MCF 10A (cell line): ENCODE measurements at regions not wholly inside any gene's neighbourhood (a gene's known extent, or its start where the extent isn't known, plus 50 kb on each side); places are given as distances from the start of the nearest gene placed in this dataset.

Source experiments
- BruUV-seq: library from RNA; stranded (reverse); fragments of 400-500 nt; replicated peaks from 2 replicates; lab custom pipeline; 2021; lab: Mats Ljungman, UMichigan
- CTCF ChIA-PET: fragments of 300-600 bp; sonication (Branson Sonifier 250); formaldehyde crosslinking; extraction: SDS; loops from one replicate; lab custom pipeline; 2021; ENCODE audit warnings: antibody characterized with exemption, inconsistent platforms; lab: Yijun Ruan, JAX
- POLR2A ChIA-PET: fragments of 300-600, 350-650 bp; sonication (Branson Sonifier 250); formaldehyde crosslinking; extraction: SDS; loops from one replicate; lab custom pipeline; 2020; ENCODE audit warnings: antibody characterized with exemption, inconsistent platforms; lab: Yijun Ruan, JAX
- DNase-seq: peaks from one replicate; pipeline ENCODE4 v3.0.0-alpha.2; 2018; ENCODE audit not compliant: unreplicated experiment
- H3K27ac Mint-ChIP-seq: one replicate; pipeline ENCODE4 v1.8.0; 2022; ENCODE audit warnings: mild to moderate bottlenecking, low read depth, mixed read lengths; ENCODE audit not compliant: unreplicated experiment
- H3K27me3 Mint-ChIP-seq: one replicate; pipeline ENCODE4 v1.8.0; 2022; ENCODE audit warnings: mixed read lengths; ENCODE audit not compliant: insufficient read depth, unreplicated experiment
- H3K36me3 Mint-ChIP-seq: one replicate; pipeline ENCODE4 v1.8.0; 2022; ENCODE audit warnings: mild to moderate bottlenecking, moderate library complexity, mixed read lengths; ENCODE audit not compliant: insufficient read depth, unreplicated experiment
- H3K4me1 Mint-ChIP-seq: one replicate; pipeline ENCODE4 v1.8.0; 2022; ENCODE audit warnings: mixed read lengths; ENCODE audit not compliant: insufficient read depth, unreplicated experiment
- H3K4me3 Mint-ChIP-seq: one replicate; pipeline ENCODE4 v1.8.0; 2022; ENCODE audit warnings: mild to moderate bottlenecking, moderate library complexity, mixed read lengths; ENCODE audit not compliant: unreplicated experiment
- H3K9me3 Mint-ChIP-seq: one replicate; pipeline ENCODE4 v1.8.0; 2022; ENCODE audit warnings: mixed read lengths; ENCODE audit not compliant: unreplicated experiment
- CTCF ChIP-seq: fragments of 200-600 bp; IDR thresholded peaks from one replicate; pipeline ENCODE4 v1.8.0; 2022; ENCODE audit warnings: antibody characterized with exemption, mild to moderate bottlenecking; ENCODE audit not compliant: unreplicated experiment
- intact Hi-C: fragments of 100-400 bp; cut with micrococcal nuclease; formaldehyde crosslinking; loops from 2 replicates; pipeline ENCODE4 v1.14.1; 2022

GRCh38 chr6:33967966-33968724 lies 164.3 kb upstream of the MLN start:
- Mint-ChIP-seq H3K4me3 (no peak overlapping the region), H3K4me1 (no peaks in the 10 kb centered on the region), H3K36me3 (no peaks in the 10 kb centered on the region), H3K9me3 (peaks cover 7% of the 10 kb centered on the region), H3K27ac (no peak overlapping the region), H3K27me3 (peaks cover 51% of the 10 kb centered on the region)
- no TSS peak for BruUV-seq
- DNase-seq, result peak; percentile 24
- CTCF ChIA-PET, result interaction anchor here (0.7 kb wide), 1 partner anchor 93 kb away, joined by 3 read pairs; no protein-coding TSS in a partner anchor
- POLR2A ChIA-PET, result no interaction called here
- no peak for TF ChIP-seq CTCF
- intact Hi-C loops, result no loop called here

GRCh38 chr6:33967265-33967767 lies 163.5 kb upstream of the MLN start:
- Mint-ChIP-seq H3K27me3 (peaks cover 51% of the 10 kb centered on the region), H3K27ac (no peak overlapping the region), H3K9me3 (peaks cover 7% of the 10 kb centered on the region), H3K4me1 (peaks cover 1% of the 10 kb centered on the region), H3K4me3 (no peak overlapping the region), H3K36me3 (no peaks in the 10 kb centered on the region)
- DNase-seq, result no peak
- CTCF ChIA-PET, result no interaction called here
- intact Hi-C loops, result no loop called here
- POLR2A ChIA-PET, result no interaction called here
- no peak for TF ChIP-seq CTCF
- no TSS peak for BruUV-seq

- peaks cover 7% of the 10 kb centered on the region for H3K4me1 Mint-ChIP-seq
These were observed 162.7 kb upstream of the MLN start for GRCh38 chr6:33966536-33966935.

More at GRCh38 chr6:33966536-33966935, 162.7 kb upstream of the MLN start:
- Mint-ChIP-seq H3K27me3 (peaks cover 45% of the 10 kb centered on the region), H3K4me3 (no peak overlapping the region), H3K36me3 (no peaks in the 10 kb centered on the region), H3K9me3 (peaks cover 7% of the 10 kb centered on the region), H3K27ac (no peak overlapping the region)
- ChIA-PET POLR2A (interaction anchor here (1.3 kb wide), 1 partner anchor 8 kb away, joined by 4 read pairs; no protein-coding TSS in a partner anchor), CTCF (no interaction called here)
- no TSS peak for BruUV-seq
- no peak for TF ChIP-seq CTCF
- intact Hi-C loops, result no loop called here
- no peak for DNase-seq
